Activated B cell treated with CpG ODN at 0.5 μM for 24 hours (primary cell): ENCODE measurements at regions not wholly inside any gene's neighbourhood (a gene's known extent, or its start where the extent isn't known, plus 50 kb on each side); places are given as distances from the start of the nearest gene placed in this dataset.

ENCODE experiments used
- ATAC-seq: fragments of 200-7000 bp; cut with Tn5 transposase; one replicate; pipeline ENCODE4 v1.10.0; 2021; ENCODE audit warnings: low read depth, mild to moderate bottlenecking, moderate library complexity
- CTCF ChIA-PET: fragments of 350-600 bp; sonication (Branson Sonifier 250); formaldehyde crosslinking; loops from one replicate; lab custom pipeline; 2021; ENCODE audit warnings: antibody characterized with exemption; lab: Charles Lee
- POLR2A ChIA-PET: fragments of 350-600 bp; sonication (Branson Sonifier 250); formaldehyde crosslinking; loops from one replicate; lab custom pipeline; 2021; ENCODE audit warnings: antibody characterized with exemption; lab: Charles Lee
- DNase-seq: peaks from one replicate; pipeline ENCODE4 v3.0.0; 2022
- H3K27ac Mint-ChIP-seq: one replicate; pipeline ENCODE4 v1.8.0; 2020; ENCODE audit warnings: mixed read lengths
- H3K27me3 Mint-ChIP-seq: one replicate; pipeline ENCODE4 v1.8.0; 2021; ENCODE audit warnings: mixed read lengths
- H3K36me3 Mint-ChIP-seq: one replicate; pipeline ENCODE4 v1.8.0; 2021; ENCODE audit warnings: low read depth, mixed read lengths
- H3K4me1 Mint-ChIP-seq: one replicate; pipeline ENCODE4 v1.8.0; 2021; ENCODE audit warnings: mixed read lengths
- H3K4me3 Mint-ChIP-seq: one replicate; pipeline ENCODE4 v1.8.0; 2020; ENCODE audit warnings: mild to moderate bottlenecking, mixed read lengths
- H3K9me3 Mint-ChIP-seq: one replicate; pipeline ENCODE4 v1.8.0; 2020; ENCODE audit warnings: mixed read lengths
- intact Hi-C: fragments of 100-400 bp; cut with micrococcal nuclease; formaldehyde crosslinking; loops from one replicate; pipeline ENCODE4 v1.15.1; 2024
- TF ChIP-seq, protein P1 (sequence below): fragments of 200-600 bp; IDR thresholded peaks from one replicate; pipeline ENCODE4 v1.8.0; 2022; ENCODE audit warnings: antibody characterized with exemption, mild to moderate bottlenecking

DNA sequence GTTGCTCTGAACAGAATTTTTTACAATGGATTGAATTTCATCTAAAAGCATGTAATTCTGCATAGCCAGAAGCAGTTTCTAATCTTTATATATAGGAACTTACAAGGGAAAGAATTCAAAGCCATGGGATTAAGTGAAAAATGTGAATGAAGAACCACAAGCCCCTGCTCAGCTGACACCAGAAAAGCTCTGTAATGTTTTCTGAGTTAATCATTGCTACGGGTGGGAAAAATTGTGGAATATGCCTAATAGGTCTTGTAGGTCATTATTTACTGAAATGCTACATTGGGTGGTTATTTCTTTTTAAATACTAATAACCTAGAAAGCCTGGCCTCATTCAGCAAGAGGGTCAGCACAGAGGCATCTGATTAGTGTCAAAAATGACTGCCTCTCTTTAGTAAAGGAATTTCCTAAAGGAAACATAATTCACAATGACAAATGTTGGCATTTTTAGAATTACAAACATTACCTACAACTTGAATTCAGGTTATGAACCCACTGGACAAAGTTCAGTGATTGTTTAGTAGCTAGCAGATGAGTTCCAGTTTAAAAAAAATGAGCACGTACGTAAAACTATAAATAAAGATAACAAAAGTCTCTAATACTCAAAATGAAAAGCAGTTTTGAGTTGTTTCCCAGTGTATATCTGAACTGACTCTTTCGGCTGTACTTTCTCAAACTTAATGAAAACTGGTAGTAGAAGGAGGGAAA, 75.3 kb downstream of the BMP4 start:
- intact Hi-C loops = no loop called here
- H3K4me1 Mint-ChIP-seq = no peaks in the 10 kb centered on the region
- ATAC-seq (no peak), DNase-seq (no peak)
- ChIA-PET CTCF (no interaction called here), POLR2A (no interaction called here)
- H3K27me3 Mint-ChIP-seq = peaks cover 2% of the 10 kb centered on the region
- H3K36me3 Mint-ChIP-seq = no peaks in the 10 kb centered on the region
- no peaks in the 10 kb centered on the region for H3K9me3 Mint-ChIP-seq
- no peak overlapping the region for H3K27ac Mint-ChIP-seq
- H3K4me3 Mint-ChIP-seq = no peak overlapping the region
- TF ChIP-seq, protein P1, sequence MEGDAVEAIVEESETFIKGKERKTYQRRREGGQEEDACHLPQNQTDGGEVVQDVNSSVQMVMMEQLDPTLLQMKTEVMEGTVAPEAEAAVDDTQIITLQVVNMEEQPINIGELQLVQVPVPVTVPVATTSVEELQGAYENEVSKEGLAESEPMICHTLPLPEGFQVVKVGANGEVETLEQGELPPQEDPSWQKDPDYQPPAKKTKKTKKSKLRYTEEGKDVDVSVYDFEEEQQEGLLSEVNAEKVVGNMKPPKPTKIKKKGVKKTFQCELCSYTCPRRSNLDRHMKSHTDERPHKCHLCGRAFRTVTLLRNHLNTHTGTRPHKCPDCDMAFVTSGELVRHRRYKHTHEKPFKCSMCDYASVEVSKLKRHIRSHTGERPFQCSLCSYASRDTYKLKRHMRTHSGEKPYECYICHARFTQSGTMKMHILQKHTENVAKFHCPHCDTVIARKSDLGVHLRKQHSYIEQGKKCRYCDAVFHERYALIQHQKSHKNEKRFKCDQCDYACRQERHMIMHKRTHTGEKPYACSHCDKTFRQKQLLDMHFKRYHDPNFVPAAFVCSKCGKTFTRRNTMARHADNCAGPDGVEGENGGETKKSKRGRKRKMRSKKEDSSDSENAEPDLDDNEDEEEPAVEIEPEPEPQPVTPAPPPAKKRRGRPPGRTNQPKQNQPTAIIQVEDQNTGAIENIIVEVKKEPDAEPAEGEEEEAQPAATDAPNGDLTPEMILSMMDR = no peak

DNA sequence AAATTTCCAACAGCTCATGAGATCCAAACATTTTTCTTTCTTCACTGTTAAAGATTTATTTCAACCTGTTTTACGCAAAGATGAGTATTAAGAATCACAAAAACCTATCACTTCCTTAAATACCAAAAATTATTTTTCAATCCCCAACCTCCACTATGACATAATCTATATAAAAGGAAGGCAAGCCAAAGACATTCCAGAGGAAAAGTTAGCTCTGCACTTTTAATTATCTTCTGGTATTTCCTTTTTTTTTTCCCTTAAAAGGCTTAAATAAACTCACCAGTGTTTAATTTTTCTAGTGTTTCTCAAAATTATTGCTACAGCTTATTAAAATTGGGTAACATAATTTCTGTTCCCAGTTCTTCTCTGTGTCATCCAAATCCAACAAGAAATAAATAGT, 75.9 kb downstream of the BMP4 start:
- ATAC-seq (no peak), DNase-seq (no peak)
- Mint-ChIP-seq H3K27me3 (peaks cover 2% of the 10 kb centered on the region), H3K4me3 (no peak overlapping the region), H3K36me3 (no peaks in the 10 kb centered on the region), H3K4me1 (no peaks in the 10 kb centered on the region), H3K9me3 (no peaks in the 10 kb centered on the region), H3K27ac (no peak overlapping the region)
- ChIA-PET POLR2A (no interaction called here), CTCF (no interaction called here)
- TF ChIP-seq, protein P1 = no peak
- intact Hi-C loops = no loop called here

DNA sequence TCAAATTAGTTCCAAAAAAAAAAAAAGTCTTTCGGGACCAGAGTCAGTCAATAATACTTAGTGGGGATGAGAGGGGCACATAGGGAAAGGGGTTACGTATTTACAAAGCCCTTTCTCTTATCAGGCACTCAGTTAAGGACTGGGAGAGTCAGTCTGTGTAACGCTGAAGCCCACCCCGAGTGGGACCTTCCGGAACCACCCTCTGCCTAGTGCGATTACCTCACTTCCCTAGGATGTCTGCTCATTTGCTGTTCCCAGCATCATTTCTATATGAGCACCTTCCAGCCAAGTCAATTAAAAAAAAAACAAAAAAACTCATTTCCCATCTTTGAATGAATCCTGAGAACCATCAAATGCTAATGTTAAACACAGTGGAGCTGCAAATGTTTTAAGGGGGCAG, 76.9 kb downstream of the BMP4 start:
- H3K4me1 Mint-ChIP-seq = no peaks in the 10 kb centered on the region
- ChIA-PET CTCF (no interaction called here), POLR2A (no interaction called here)
- no peaks in the 10 kb centered on the region for H3K36me3 Mint-ChIP-seq
- no peak overlapping the region for H3K4me3 Mint-ChIP-seq
- H3K9me3 Mint-ChIP-seq = no peaks in the 10 kb centered on the region
- peaks cover 2% of the 10 kb centered on the region for H3K27me3 Mint-ChIP-seq
- intact Hi-C loops = no loop called here
- no peak for DNase-seq
- TF ChIP-seq, protein P1 = no peak
- H3K27ac Mint-ChIP-seq = no peak overlapping the region
- ATAC-seq = no peak

DNA sequence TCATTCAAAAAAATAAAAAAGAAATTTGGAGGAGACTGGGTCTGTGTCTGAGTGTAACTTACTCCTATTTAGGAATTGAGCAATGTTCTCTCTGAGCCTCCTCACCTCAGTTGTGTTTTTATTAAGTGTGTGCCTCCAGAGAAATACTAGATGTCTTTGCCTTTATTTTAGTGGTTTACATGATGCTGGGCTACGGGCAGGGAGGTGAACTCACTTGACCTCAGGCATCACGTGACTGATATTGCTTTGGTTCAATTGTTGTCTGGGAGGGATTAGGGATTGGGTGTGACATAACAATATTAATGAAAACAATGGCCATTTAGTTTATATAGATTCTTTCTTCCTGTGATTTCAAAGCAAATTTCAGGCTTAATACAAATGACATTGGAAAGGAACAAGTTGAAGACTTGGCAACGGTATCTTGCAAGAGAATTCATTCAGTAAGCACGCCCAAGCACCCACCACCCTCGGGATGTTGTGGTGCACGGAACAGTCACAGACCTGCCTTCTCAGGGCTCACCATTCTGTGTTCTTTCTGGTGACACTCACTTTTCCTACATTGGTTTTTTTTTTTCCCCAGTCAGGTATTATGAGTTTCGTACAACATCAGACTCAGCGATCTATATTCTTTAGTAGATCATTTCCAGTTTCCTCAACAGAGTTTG, 77.5 kb downstream of the BMP4 start:
- DNase-seq = no peak
- TF ChIP-seq, protein P1 = no peak
- no peaks in the 10 kb centered on the region for H3K9me3 Mint-ChIP-seq
- H3K27ac Mint-ChIP-seq = no peak overlapping the region
- ChIA-PET POLR2A (no interaction called here), CTCF (no interaction called here)
- no peaks in the 10 kb centered on the region for H3K4me1 Mint-ChIP-seq
- no peak overlapping the region for H3K4me3 Mint-ChIP-seq
- intact Hi-C loops = no loop called here
- H3K27me3 Mint-ChIP-seq = peaks cover 2% of the 10 kb centered on the region
- H3K36me3 Mint-ChIP-seq = no peaks in the 10 kb centered on the region
- no peak for ATAC-seq

DNA sequence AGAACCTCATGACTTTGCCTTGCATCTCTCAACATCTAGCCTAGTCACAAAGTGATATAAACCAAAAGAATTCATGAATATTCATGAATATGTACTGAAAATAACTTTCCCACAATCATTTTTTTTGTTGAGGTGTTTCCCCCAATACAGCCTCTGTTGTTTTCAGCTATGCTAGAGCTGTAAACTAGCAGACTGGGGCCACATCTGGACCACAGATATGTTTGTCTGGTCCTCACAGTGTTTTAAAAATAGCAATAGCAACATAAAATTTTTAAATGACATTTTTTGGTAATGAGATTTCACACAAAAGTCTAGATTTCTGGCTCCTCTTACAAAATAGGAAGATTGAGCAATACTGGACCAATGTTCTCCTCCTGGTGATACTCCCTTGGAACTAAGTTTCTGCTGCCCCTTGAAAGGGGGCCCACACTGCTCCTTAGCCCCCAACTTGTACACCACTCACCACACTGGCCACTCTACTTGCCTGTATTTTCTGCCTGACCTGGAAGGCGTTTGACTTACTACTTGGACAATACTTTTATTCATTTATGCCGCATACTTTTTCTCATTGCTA, 81.2 kb downstream of the BMP4 start:
- ATAC-seq (no peak), DNase-seq (no peak)
- TF ChIP-seq, protein P1 = no peak
- Mint-ChIP-seq H3K4me1 (no peaks in the 10 kb centered on the region), H3K9me3 (no peaks in the 10 kb centered on the region), H3K4me3 (no peak overlapping the region), H3K27me3 (peaks cover 3% of the 10 kb centered on the region), H3K36me3 (no peaks in the 10 kb centered on the region), H3K27ac (no peak overlapping the region)
- ChIA-PET CTCF (no interaction called here), POLR2A (no interaction called here)
- intact Hi-C loops = no loop called here
